H1 (cell line): ENCODE measurements at regions not wholly inside any gene's neighbourhood (a gene's known extent, or its start where the extent isn't known, plus 50 kb on each side); places are given as distances from the start of the nearest gene placed in this dataset.

Experiments
- BACH1 ChIP-seq: IDR thresholded peaks from 2 replicates; pipeline ENCODE4 v1.6.1; 2012; ENCODE audit warnings: low read length, improper control_type of control experiment
- BCL11A ChIP-seq, 2 experiments: IDR thresholded peaks; one replicate each; pipeline ENCODE4 v1.6.1; 2011; ENCODE audit warnings: low read depth in 2 of 2, low read length in 2 of 2, mild to moderate bottlenecking in 2 of 2
- TAF7 ChIP-seq: optimal IDR thresholded peaks from 2 replicates; pipeline ENCODE3; 2011; ENCODE audit warnings: low read depth, mild to moderate bottlenecking, inconsistent platforms, low read length, moderate library complexity, borderline replicate concordance

- no peak for TF ChIP-seq BCL11A (IDR thresholded peaks at IDR 0.05; ENCODE audit: low read depth in 2 of 2, low read length in 2 of 2)
- TF ChIP-seq BACH1: no peak
- no peak for TF ChIP-seq TAF7
Observed at GRCh38 chr21:27715131-27715530, 748.2 kb upstream of the ADAMTS5 start (continued).
